ENCODE measurements at regions not wholly inside any gene's neighbourhood (a gene's known extent, or its start where the extent isn't known, plus 50 kb on each side); places are given as distances from the start of the nearest gene placed in this dataset.

GRCh38 chr5:23451156-23451555 lies 56.3 kb upstream of the PRDM9 start:
- DNase-seq (ENCODE audit: extremely low read depth, low read depth), result no peak
- no peak overlapping the region for H3K4me3 ChIP-seq (replicated peaks; ENCODE audit: low read depth, low read length)
- no peak for TF ChIP-seq CTCF (IDR thresholded peaks at IDR 0.05; ENCODE audit: low read depth, low read length, missing control alignments)

GRCh38 chr5:23450187-23450586 lies 57.2 kb upstream of the PRDM9 start:
- H3K4me3 ChIP-seq (replicated peaks; ENCODE audit: low read depth, low read length), result no peak overlapping the region
- no peak for DNase-seq (ENCODE audit: extremely low read depth, low read depth)
- TF ChIP-seq CTCF (IDR thresholded peaks at IDR 0.05; ENCODE audit: low read depth, low read length, missing control alignments), result no peak

GRCh38 chr5:23448627-23449026 lies 58.8 kb upstream of the PRDM9 start:
- no peak for TF ChIP-seq CTCF (IDR thresholded peaks at IDR 0.05; ENCODE audit: low read depth, low read length, missing control alignments)
- DNase-seq (ENCODE audit: extremely low read depth, low read depth), result no peak
- H3K4me3 ChIP-seq (replicated peaks; ENCODE audit: low read depth, low read length), result no peak overlapping the region

GRCh38 chr5:23446424-23446823 lies 61.0 kb upstream of the PRDM9 start:
- DNase-seq (ENCODE audit: extremely low read depth, low read depth), result no peak

GRCh38 chr5:23445573-23445972 lies 61.8 kb upstream of the PRDM9 start:
- H3K4me3 ChIP-seq (replicated peaks; ENCODE audit: low read depth, low read length), result no peak overlapping the region
- no peak for DNase-seq (ENCODE audit: extremely low read depth, low read depth)
- no peak for TF ChIP-seq CTCF (IDR thresholded peaks at IDR 0.05; ENCODE audit: low read depth, low read length, missing control alignments)

More at GRCh38 chr5:23446424-23446823, 61.0 kb upstream of the PRDM9 start:
- H3K4me3 ChIP-seq (replicated peaks; ENCODE audit: low read depth, low read length), result no peak overlapping the region
- no peak for TF ChIP-seq CTCF (IDR thresholded peaks at IDR 0.05; ENCODE audit: low read depth, low read length, missing control alignments)

GRCh38 chr5:23440703-23441102 lies 66.7 kb upstream of the PRDM9 start:
- DNase-seq (ENCODE audit: extremely low read depth, low read depth), result no peak
- TF ChIP-seq CTCF (IDR thresholded peaks at IDR 0.05; ENCODE audit: low read depth, low read length, missing control alignments), result no peak
- no peak overlapping the region for H3K4me3 ChIP-seq (replicated peaks; ENCODE audit: low read depth, low read length)

GRCh38 chr5:23437011-23437410 lies 70.4 kb upstream of the PRDM9 start:
- TF ChIP-seq CTCF (IDR thresholded peaks at IDR 0.05; ENCODE audit: low read depth, low read length, missing control alignments), result no peak
- no peak overlapping the region for H3K4me3 ChIP-seq (replicated peaks; ENCODE audit: low read depth, low read length)
- no peak for DNase-seq (ENCODE audit: extremely low read depth, low read depth)

Data from HFF-Myc (cell line).